Stimulated activated naive CD8-positive, alpha-beta T cell treated with anti-CD3 and anti-CD28 coated beads, Interleukin-15, Interleukin-2, amounts not matched to agents 100 ng/mL and 50 ng/mL, for 24 hours (primary cell): ENCODE measurements at regions not wholly inside any gene's neighbourhood (a gene's known extent, or its start where the extent isn't known, plus 50 kb on each side); places are given as distances from the start of the nearest gene placed in this dataset.

ENCODE experiments used
- H3K27ac Mint-ChIP-seq: one replicate; pipeline ENCODE4 v1.8.0; 2021; ENCODE audit warnings: mild to moderate bottlenecking, mixed read lengths
- H3K27me3 Mint-ChIP-seq: one replicate; pipeline ENCODE4 v1.8.0; 2021; ENCODE audit warnings: mixed read lengths
- H3K36me3 Mint-ChIP-seq: one replicate; pipeline ENCODE4 v1.8.0; 2021; ENCODE audit warnings: low read depth, mixed read lengths
- H3K4me1 Mint-ChIP-seq: one replicate; pipeline ENCODE4 v1.8.0; 2021; ENCODE audit warnings: low read depth, mixed read lengths
- H3K4me3 Mint-ChIP-seq: one replicate; pipeline ENCODE4 v1.8.0; 2021; ENCODE audit warnings: mild to moderate bottlenecking, mixed read lengths
- H3K9me3 Mint-ChIP-seq: one replicate; pipeline ENCODE4 v1.8.0; 2021; ENCODE audit warnings: mixed read lengths

DNA sequence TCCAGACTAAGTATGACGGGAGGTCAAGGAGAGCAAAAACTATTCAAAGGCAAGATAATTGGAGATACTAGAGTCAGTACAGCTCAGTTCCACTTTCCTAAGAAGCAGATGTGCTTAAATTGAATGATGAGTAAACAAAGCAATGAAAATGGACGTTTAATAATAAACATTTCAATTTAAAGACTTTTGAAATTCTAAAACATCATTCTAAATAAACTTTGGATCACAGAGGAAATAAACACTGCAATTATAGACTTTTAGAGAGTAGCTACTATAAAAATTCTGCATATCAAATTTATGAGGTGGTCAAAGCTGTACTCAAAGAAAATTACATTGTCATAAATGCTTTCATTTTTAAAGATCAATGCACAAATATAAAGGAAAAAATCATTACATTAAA, 418.3 kb downstream of the GPAM start:
- H3K27ac Mint-ChIP-seq: no peak overlapping the region
- no peaks in the 10 kb centered on the region for H3K9me3 Mint-ChIP-seq
- no peaks in the 10 kb centered on the region for H3K4me1 Mint-ChIP-seq
- H3K27me3 Mint-ChIP-seq: no peaks in the 10 kb centered on the region
- no peaks in the 10 kb centered on the region for H3K36me3 Mint-ChIP-seq
- no peak overlapping the region for H3K4me3 Mint-ChIP-seq

DNA sequence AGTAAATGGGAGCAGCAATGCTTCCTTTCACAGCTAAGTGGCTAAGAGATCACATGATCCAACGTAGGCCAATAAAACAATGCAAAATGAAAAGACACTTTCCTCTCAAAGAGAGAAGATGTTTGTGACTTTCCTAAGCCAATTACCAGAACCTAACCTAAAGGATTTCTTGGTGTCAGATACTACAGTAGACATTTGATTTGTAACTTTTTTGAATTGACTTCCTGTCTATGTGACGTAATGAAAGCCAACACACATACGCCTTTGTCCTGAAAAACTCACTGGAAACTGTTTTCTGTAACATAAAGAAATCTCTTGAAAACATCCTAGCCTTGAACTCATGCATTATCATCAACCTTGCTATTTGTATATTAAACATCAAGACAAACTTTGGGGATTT, 417.1 kb downstream of the GPAM start:
- Mint-ChIP-seq H3K27ac (no peak overlapping the region), H3K4me3 (no peak overlapping the region), H3K9me3 (no peaks in the 10 kb centered on the region), H3K4me1 (no peaks in the 10 kb centered on the region), H3K27me3 (no peaks in the 10 kb centered on the region), H3K36me3 (no peaks in the 10 kb centered on the region)

DNA sequence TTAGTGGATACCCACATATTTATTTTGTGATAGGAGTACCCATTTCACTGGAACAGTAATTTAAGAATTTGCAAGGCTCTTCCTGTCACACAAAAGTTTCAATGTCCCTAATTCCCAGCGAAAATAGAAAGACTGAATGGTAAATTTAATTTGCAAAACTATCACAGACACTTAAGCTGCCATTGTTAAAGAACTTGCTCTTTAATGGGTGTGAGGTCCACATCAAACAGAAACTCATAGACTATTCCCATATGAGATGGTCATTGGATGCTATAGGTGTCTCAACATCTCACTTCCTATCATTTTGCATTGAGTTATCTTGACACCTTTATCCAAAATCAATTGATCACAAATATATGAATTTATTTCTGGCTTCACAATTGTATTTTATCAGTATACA, 415.9 kb downstream of the GPAM start:
- Mint-ChIP-seq H3K4me3 (no peak overlapping the region), H3K36me3 (no peaks in the 10 kb centered on the region), H3K9me3 (no peaks in the 10 kb centered on the region), H3K4me1 (no peaks in the 10 kb centered on the region), H3K27me3 (no peaks in the 10 kb centered on the region), H3K27ac (no peak overlapping the region)

DNA sequence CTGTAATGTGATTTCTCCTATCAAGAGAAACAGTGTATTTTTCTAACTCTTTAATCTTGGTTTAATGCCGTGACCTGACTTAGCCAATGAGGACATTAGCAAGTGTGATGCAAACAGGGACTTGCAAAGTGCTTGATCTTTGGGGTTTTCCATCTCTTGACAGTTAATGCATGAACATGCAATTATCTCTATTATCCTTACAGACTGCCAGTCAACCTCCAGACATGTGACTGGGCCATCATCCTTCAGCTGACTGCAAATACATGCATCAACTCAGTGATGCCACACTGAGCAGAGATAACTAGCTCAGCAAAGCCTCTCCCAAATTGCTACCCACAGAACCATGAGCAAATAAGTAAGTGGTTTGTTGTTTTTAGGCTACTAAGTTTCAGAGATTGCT, 409.6 kb downstream of the GPAM start:
- Mint-ChIP-seq H3K36me3 (no peaks in the 10 kb centered on the region), H3K27ac (no peak overlapping the region), H3K4me1 (no peaks in the 10 kb centered on the region), H3K27me3 (no peaks in the 10 kb centered on the region), H3K9me3 (no peaks in the 10 kb centered on the region), H3K4me3 (no peak overlapping the region)

DNA sequence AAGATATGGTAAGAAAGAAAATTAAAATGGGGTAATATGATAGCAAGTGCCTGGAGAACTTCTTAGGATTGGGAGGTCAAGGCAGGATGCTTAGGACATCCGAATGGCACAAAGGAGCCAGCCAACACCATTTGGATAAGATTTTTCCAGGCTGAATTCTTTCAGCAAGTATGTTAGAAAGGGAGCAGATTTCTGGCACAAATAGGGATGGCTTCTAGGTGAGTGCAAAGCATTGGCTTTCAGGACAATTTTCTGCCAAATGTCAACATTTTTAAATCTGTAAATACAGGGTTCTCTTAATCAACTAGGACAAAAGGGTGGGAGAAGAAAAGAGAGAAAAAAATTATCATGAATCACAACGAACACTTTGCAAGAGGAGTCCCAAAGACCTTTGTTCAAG, 409.1 kb downstream of the GPAM start:
- Mint-ChIP-seq H3K27ac (no peak overlapping the region), H3K27me3 (peaks cover 4% of the 10 kb centered on the region), H3K4me3 (no peak overlapping the region), H3K36me3 (no peaks in the 10 kb centered on the region), H3K9me3 (no peaks in the 10 kb centered on the region), H3K4me1 (no peaks in the 10 kb centered on the region)

DNA sequence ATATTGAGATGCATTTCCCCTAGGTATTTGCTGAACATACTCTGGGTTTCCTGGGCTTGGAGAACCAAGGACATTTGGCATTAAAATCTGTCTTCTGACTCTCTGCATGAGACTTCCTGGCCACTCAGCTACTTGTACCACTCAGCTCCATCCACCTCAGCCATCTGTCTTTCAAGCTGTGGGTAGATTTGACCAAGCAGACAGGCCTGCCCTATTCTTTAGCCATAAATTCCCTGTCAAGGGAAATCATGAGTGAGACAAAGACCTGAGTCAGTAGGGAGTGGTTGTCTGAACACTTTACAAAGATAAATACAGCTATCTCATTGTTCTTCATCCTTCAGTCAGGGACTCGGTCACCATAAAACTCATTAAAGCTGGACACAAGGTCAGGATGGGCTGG, 399.1 kb downstream of the GPAM start:
- peaks cover under 1% of the 10 kb centered on the region for H3K27me3 Mint-ChIP-seq
- H3K36me3 Mint-ChIP-seq: no peaks in the 10 kb centered on the region
- H3K27ac Mint-ChIP-seq: no peak overlapping the region
- no peak overlapping the region for H3K4me3 Mint-ChIP-seq
- peaks cover 4% of the 10 kb centered on the region for H3K9me3 Mint-ChIP-seq
- H3K4me1 Mint-ChIP-seq: no peaks in the 10 kb centered on the region

DNA sequence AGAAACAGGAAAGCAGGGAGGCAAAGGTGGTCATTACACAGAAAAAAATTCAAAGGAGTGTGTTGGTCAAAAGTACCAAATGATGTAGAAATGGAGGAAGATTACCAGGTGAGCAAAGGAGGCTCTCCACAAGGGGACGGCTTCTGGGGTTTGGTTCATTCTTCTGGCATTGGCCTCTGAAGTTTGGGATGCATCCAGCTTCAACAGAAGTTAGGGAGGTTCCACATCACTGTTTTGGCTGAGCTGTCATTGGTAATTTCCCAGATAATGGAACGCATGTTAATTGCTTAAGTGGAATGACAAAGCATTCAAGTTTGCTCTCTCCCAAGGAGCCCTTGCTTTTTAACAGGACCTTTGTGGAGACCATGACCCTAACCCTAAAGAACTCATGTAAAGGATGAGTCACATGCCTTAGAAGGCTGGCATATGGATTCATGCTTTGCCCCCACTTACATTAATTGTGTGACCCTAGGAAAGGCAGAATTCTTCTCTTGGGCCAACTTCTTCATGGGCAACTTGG, 398.6 kb downstream of the GPAM start:
- Mint-ChIP-seq H3K27ac (no peak overlapping the region), H3K4me1 (no peaks in the 10 kb centered on the region), H3K36me3 (no peaks in the 10 kb centered on the region), H3K9me3 (peaks cover 4% of the 10 kb centered on the region), H3K27me3 (no peaks in the 10 kb centered on the region), H3K4me3 (no peak overlapping the region)

DNA sequence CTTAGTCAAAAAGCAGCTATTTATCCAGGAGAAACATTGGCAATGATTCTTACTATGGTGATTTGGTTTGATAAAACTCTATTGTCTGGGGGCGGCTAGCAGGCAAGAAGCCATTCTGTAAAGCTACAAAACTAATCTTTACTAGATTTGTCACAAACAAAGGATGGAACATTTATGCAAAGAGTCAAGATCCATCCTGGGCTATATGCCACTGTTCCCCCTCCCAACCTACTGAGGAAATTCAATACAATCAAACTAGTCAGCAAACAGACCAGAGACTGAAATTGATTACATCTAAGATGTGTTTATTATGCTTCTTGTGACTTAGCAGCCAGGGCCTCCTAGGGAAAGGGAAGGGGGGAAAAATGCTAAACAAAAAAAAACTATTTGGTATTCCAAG, 397.6 kb downstream of the GPAM start:
- H3K27me3 Mint-ChIP-seq: no peaks in the 10 kb centered on the region
- H3K27ac Mint-ChIP-seq: no peak overlapping the region
- H3K4me1 Mint-ChIP-seq: no peaks in the 10 kb centered on the region
- no peaks in the 10 kb centered on the region for H3K36me3 Mint-ChIP-seq
- H3K4me3 Mint-ChIP-seq: no peak overlapping the region
- H3K9me3 Mint-ChIP-seq: peaks cover 4% of the 10 kb centered on the region

DNA sequence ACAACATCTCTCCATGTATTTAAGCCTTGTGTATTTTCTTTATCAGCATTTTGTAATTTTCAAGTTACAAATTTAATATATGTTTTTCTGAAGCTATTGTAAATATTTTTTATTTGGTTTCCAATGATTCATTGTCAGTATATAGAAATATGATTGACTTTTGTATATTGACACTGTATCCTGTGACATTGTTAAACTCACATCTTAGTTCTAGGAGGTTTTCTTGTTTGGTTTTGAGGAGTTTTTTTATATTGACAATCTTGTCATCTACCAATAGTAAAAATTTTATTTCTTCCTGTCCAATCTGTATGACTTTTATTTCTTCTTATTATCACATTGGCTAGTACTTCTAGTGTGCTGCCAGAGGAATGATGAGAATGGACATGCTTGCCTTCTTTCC, 393.7 kb downstream of the GPAM start:
- Mint-ChIP-seq H3K27ac (no peak overlapping the region), H3K4me3 (no peak overlapping the region), H3K36me3 (no peaks in the 10 kb centered on the region), H3K4me1 (no peaks in the 10 kb centered on the region), H3K27me3 (no peaks in the 10 kb centered on the region), H3K9me3 (peaks cover 3% of the 10 kb centered on the region)

DNA sequence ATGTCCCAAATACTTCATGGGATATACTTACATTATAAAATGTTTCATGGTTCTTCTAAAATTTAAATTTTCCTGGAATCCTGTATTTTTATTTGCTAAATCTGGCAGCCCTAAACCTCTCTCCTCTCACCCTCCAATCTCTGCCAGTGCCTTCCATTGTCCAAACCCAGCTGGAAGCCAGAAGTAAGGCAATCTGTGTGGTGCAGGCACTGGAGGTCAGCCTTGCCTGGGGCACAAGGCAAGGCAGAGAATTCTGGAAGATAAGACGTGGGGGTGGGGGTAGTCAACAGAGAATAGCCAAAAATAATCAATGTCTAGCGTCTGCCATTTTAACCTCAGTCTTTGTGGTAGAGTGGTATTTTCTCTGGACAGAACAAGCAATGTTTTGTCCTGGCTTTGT, 381.7 kb downstream of the GPAM start:
- H3K27ac Mint-ChIP-seq: no peak overlapping the region
- no peak overlapping the region for H3K4me3 Mint-ChIP-seq
- H3K4me1 Mint-ChIP-seq: no peaks in the 10 kb centered on the region
- peaks cover 3% of the 10 kb centered on the region for H3K9me3 Mint-ChIP-seq
- no peaks in the 10 kb centered on the region for H3K36me3 Mint-ChIP-seq
- H3K27me3 Mint-ChIP-seq: peaks cover 3% of the 10 kb centered on the region

DNA sequence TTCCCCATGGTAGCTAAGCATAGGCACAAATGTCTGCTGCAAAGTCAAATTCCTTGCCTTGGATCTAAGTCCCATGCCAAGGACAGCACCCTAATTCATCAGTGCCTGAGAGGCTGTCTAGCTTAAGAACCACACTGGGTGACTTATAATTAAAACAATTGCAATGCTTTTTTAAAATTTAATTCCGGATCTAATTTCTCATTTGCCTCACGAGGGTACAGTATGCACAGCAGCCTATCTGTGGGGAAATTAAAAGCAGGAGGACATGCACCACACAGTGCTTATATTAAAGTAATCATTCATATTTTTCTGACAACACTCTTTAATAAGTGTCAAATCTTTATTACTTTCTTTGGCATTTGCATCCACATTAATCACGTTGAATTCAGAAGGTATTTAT, 378.8 kb downstream of the GPAM start:
- peaks cover 6% of the 10 kb centered on the region for H3K27me3 Mint-ChIP-seq
- H3K27ac Mint-ChIP-seq: no peak overlapping the region
- H3K4me3 Mint-ChIP-seq: no peak overlapping the region
- H3K36me3 Mint-ChIP-seq: no peaks in the 10 kb centered on the region
- H3K9me3 Mint-ChIP-seq: peaks cover 3% of the 10 kb centered on the region
- no peaks in the 10 kb centered on the region for H3K4me1 Mint-ChIP-seq

DNA sequence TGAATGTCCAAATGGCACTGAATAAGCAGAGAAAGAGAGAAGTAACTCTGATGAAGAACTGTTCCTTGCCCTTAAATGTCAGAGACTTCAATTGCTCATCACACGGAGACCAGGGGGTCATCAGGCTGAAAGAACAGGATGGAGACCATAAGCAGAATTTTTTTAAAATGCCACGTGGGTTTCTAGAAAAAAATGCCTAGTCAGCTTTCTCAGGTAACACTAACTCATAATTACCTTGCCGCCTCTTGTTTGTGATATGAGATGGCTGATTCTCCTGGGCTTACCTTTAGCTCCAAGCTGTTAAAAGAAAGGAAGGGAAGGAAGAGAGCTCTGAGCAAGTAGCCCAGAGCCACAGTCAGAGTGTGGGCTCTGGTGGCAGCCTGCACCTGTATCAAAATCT, 372.0 kb downstream of the GPAM start:
- no peak overlapping the region for H3K27ac Mint-ChIP-seq
- H3K4me3 Mint-ChIP-seq: no peak overlapping the region
- no peaks in the 10 kb centered on the region for H3K36me3 Mint-ChIP-seq
- no peaks in the 10 kb centered on the region for H3K4me1 Mint-ChIP-seq
- peaks cover 3% of the 10 kb centered on the region for H3K27me3 Mint-ChIP-seq
- no peaks in the 10 kb centered on the region for H3K9me3 Mint-ChIP-seq

DNA sequence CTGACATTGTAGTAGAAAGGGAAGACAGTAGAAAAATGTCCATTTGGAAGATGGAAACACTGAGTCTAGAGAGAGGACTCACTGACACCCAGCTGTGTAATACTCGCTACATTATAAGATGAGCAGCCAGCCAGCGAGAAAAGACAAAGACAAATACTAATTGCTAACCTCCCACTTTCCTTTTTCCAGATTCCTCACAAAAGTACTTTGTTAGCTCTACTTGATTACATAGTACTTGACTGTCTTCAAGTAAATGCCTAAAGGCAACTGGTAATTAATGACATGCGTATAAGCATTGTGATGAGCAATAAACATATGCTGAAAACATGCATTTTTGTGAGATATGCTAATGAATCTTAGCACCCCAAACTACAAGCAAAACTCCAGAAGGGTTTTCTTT, 363.1 kb downstream of the GPAM start:
- Mint-ChIP-seq H3K4me3 (no peak overlapping the region), H3K27ac (no peak overlapping the region), H3K27me3 (no peaks in the 10 kb centered on the region), H3K9me3 (no peaks in the 10 kb centered on the region), H3K4me1 (no peaks in the 10 kb centered on the region), H3K36me3 (no peaks in the 10 kb centered on the region)

DNA sequence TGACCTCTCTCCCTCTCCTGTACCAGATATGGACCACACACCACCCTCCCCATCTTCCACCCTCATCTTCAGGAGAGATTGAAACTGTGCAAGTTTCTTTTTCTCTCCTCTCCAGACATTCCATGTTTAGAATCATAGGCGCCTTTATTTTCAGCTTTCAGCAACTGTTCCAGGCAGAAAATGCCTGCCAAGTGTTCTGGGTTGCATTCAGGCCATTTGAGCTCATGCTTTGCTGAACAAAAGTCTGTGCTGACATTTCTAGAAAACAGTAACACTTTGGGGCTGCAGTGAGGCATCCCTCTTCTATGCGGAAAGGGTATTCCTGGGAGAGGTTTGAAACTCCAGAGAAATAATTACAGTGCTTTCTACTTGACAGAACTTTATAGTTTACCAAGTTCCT, 361.7 kb downstream of the GPAM start:
- Mint-ChIP-seq H3K9me3 (no peaks in the 10 kb centered on the region), H3K36me3 (no peaks in the 10 kb centered on the region), H3K4me3 (no peak overlapping the region), H3K4me1 (no peaks in the 10 kb centered on the region), H3K27me3 (no peaks in the 10 kb centered on the region), H3K27ac (no peak overlapping the region)

DNA sequence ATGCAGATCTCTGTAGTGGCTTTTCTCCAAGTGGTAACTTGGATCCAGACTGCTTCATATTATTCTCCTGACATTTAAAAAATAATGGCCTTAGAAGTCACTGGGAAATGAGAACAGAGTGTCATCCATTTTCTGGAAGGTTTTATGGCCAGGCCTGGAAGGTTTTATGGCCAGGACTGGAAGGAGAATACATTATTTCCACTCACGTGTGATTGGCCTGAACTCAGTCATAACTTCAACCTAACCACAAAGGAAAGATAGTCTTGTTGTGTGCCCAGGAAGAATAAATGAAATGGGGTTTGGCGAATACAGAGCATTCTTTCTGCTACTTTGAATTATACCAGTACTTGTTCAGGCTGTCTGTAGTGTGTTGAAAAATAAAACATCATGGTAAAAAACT, 360.9 kb downstream of the GPAM start:
- H3K36me3 Mint-ChIP-seq: no peaks in the 10 kb centered on the region
- no peaks in the 10 kb centered on the region for H3K9me3 Mint-ChIP-seq
- H3K4me1 Mint-ChIP-seq: no peaks in the 10 kb centered on the region
- no peaks in the 10 kb centered on the region for H3K27me3 Mint-ChIP-seq
- H3K4me3 Mint-ChIP-seq: no peak overlapping the region
- no peak overlapping the region for H3K27ac Mint-ChIP-seq

DNA sequence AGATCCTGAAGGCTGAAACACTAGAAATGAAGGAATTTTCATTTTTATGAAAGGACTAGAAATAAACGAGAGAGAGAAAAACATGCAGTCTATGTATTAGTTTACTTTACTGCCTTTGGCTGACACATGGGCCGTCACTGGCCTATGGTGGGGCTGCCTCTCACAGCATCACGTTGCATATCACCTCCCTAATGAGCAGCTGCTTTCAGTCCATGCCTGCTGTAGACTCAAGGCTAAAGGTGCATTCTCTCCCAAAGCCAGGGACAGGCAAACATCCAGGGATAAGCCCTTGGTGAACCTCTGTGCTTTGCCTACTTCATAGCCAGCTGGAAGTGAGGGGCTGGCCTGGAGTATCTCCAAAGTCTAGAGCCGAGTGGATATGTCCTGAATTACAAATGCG, 359.4 kb downstream of the GPAM start:
- H3K27ac Mint-ChIP-seq: no peak overlapping the region
- no peak overlapping the region for H3K4me3 Mint-ChIP-seq
- no peaks in the 10 kb centered on the region for H3K36me3 Mint-ChIP-seq
- H3K4me1 Mint-ChIP-seq: no peaks in the 10 kb centered on the region
- H3K27me3 Mint-ChIP-seq: no peaks in the 10 kb centered on the region
- H3K9me3 Mint-ChIP-seq: no peaks in the 10 kb centered on the region

DNA sequence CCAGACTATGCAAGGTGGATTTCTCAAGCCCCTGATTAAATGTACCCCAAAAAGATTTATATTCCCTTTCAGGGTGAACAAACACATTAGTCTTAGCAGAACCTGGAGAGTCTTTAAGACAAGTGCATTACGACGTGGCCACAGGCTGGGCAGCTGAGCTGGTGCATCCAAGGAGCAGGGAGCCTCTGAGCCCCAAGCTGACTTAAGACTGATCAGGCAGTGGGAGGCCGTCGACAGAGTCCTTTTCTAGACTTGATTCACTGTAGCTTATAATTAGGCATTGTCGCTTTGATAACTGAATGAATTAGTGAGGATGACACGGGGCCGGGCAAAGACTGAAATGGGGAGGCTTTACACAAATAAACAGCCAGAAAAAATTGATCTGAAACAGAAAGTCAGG, 353.2 kb downstream of the GPAM start:
- no peaks in the 10 kb centered on the region for H3K36me3 Mint-ChIP-seq

More for the DNA sequence above, 353.2 kb downstream of the GPAM start:
- H3K27ac Mint-ChIP-seq: no peak overlapping the region
- no peaks in the 10 kb centered on the region for H3K4me1 Mint-ChIP-seq
- no peaks in the 10 kb centered on the region for H3K27me3 Mint-ChIP-seq
- no peaks in the 10 kb centered on the region for H3K9me3 Mint-ChIP-seq
- H3K4me3 Mint-ChIP-seq: no peak overlapping the region
